Breast epithelium (tissue), 4 donors: ENCODE measurements at regions not wholly inside any gene's neighbourhood (a gene's known extent, or its start where the extent isn't known, plus 50 kb on each side); places are given as distances from the start of the nearest gene placed in this dataset.

ENCODE experiments used
- DNase-seq, 2 donors: peaks; one replicate each; pipeline ENCODE4 v3.0.0-alpha.2; 2019; ENCODE audit warnings: low spot score in 2 of 2
- H3K27ac ChIP-seq, 2 donors: fragments of 200-600 bp; sonication (generic) in 1 of 2; one replicate each; pipeline ENCODE4 v1.5.1; 2016 to 2019; ENCODE audit warnings: mild to moderate bottlenecking in 1 of 2
- H3K27me3 ChIP-seq, 2 donors: fragments of 200-600 bp; sonication (generic) in 1 of 2; one replicate each; pipeline versions ENCODE4 v1.5.1 to v1.6.0; 2017 to 2019; ENCODE audit warnings: control low read depth in 1 of 2, mild to moderate bottlenecking in 1 of 2
- H3K36me3 ChIP-seq: fragments of 200-600 bp; one replicate; pipeline ENCODE4 v1.5.1; 2019
- H3K4me1 ChIP-seq, 2 donors: fragments of 200-600 bp; sonication (generic); one replicate each; pipeline ENCODE4 v1.5.1; 2016 to 2019; ENCODE audit warnings: control low read depth in 1 of 2
- H3K4me3 ChIP-seq, 3 donors: fragments of 200-600 bp; sonication (generic); 1 replicate in 2 of 3; 2 replicates in 1 of 3; pipeline ENCODE4 v1.5.1; 2016 to 2019; ENCODE audit warnings: mild to moderate bottlenecking in 3 of 3, moderate library complexity in 2 of 3
- H3K9me3 ChIP-seq, 2 donors: fragments of 200-600 bp; sonication (generic) in 1 of 2; one replicate each; pipeline ENCODE4 v1.5.1; 2016 to 2019; ENCODE audit warnings: control low read depth in 1 of 2
- POLR2A ChIP-seq: fragments of 450-650 bp; IDR thresholded peaks from one replicate; pipeline ENCODE4 v1.6.1; 2016; ENCODE audit warnings: antibody characterized with exemption, mild to moderate bottlenecking, moderate library complexity
- POLR2AphosphoS5 ChIP-seq, 3 donors: sonication (generic); formaldehyde crosslinking; IDR thresholded peaks; one replicate each; pipeline ENCODE4 v1.6.1; 2017; ENCODE audit warnings: antibody characterized with exemption in 3 of 3
- intact Hi-C: fragments of 100-400 bp; cut with DNase I; formaldehyde crosslinking; loops from one replicate; pipeline ENCODE4 v1.15.1; 2023; ENCODE audit warnings: low total_unique reads
- TF ChIP-seq, protein P1 (sequence below), 3 donors: fragments of 450-650 bp; IDR thresholded peaks; one replicate each; pipeline ENCODE4 v1.5.1; 2016 to 2017; ENCODE audit warnings: antibody characterized with exemption in 3 of 3, mild to moderate bottlenecking in 3 of 3, moderate library complexity in 3 of 3

DNA sequence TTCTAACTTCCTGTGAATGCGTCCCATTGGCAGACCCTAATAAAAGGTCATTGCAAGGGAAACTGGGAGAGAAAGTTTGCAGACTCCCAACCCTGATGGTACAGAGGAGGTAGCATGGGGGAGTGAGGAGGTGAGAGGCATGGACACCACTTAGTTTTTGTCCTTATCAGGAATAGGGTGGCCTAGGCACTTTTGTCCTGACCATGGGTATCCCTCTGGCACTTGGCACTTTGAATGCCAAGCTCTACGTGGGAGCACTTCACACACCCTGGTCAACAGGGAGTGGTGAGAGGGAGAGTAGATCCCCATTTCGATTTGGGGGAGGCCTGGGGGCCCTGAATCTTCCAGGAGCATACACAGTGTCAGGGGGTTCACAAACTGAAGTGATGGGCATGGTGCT lies 75.6 kb upstream of the SH3PXD2B start:
- intact Hi-C loops, result no loop called here
- H3K4me1 ChIP-seq, result peaks cover 0 to 6% of the 10 kb centered on the region in 2 donors
- no peaks in the 10 kb centered on the region for H3K9me3 ChIP-seq
- no peaks in the 10 kb centered on the region for H3K36me3 ChIP-seq
- TF ChIP-seq POLR2A, result no peak
- TF ChIP-seq, protein P1, sequence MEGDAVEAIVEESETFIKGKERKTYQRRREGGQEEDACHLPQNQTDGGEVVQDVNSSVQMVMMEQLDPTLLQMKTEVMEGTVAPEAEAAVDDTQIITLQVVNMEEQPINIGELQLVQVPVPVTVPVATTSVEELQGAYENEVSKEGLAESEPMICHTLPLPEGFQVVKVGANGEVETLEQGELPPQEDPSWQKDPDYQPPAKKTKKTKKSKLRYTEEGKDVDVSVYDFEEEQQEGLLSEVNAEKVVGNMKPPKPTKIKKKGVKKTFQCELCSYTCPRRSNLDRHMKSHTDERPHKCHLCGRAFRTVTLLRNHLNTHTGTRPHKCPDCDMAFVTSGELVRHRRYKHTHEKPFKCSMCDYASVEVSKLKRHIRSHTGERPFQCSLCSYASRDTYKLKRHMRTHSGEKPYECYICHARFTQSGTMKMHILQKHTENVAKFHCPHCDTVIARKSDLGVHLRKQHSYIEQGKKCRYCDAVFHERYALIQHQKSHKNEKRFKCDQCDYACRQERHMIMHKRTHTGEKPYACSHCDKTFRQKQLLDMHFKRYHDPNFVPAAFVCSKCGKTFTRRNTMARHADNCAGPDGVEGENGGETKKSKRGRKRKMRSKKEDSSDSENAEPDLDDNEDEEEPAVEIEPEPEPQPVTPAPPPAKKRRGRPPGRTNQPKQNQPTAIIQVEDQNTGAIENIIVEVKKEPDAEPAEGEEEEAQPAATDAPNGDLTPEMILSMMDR (IDR thresholded peaks at IDR 0.05), result no peak
- no peak overlapping the region for H3K4me3 ChIP-seq
- H3K27ac ChIP-seq, result no peak overlapping the region
- no peak for DNase-seq
- H3K27me3 ChIP-seq, result no peaks in the 10 kb centered on the region

GRCh38 chr5:172528440-172528839 lies 74.1 kb upstream of the SH3PXD2B start:
- TF ChIP-seq, protein P1 (IDR thresholded peaks at IDR 0.05), result no peak
- TF ChIP-seq POLR2AphosphoS5 (IDR thresholded peaks at IDR 0.05) (no peak), POLR2A (no peak)
- Histone ChIP-seq H3K4me3 (no peak overlapping the region), H3K9me3 (no peaks in the 10 kb centered on the region), H3K36me3 (no peaks in the 10 kb centered on the region), H3K27me3 (no peaks in the 10 kb centered on the region), H3K27ac (no peak overlapping the region), H3K4me1 (no peaks in the 10 kb centered on the region)
- no peak for DNase-seq
- intact Hi-C loops, result no loop called here

DNA sequence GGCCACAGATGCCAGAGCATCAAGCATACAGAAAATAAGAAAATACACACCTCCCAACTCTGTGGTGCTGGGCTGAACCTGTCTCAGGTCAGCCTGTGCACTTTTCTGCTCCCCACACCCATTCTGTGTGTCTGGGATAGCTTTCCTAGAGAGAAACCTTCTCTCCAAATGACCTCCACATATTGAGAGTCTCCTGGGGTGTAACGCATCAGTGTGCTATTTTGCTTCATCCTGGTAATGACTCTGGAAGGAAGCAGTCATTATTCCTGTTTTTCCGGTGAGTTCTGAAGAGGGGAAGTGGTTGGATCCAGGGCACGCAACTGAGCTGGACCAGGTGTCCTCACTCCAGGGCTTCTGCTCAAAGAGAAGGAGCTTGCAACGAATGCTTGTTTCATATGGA lies 73.2 kb upstream of the SH3PXD2B start:
- no peak for TF ChIP-seq POLR2A
- TF ChIP-seq, protein P1 (IDR thresholded peaks at IDR 0.05), result no peak
- no peak for TF ChIP-seq POLR2AphosphoS5 (IDR thresholded peaks at IDR 0.05)
- Histone ChIP-seq H3K27ac (no peak overlapping the region), H3K4me1 (no peaks in the 10 kb centered on the region), H3K27me3 (no peaks in the 10 kb centered on the region), H3K4me3 (no peak overlapping the region), H3K9me3 (peaks cover 0 to under 1% of the 10 kb centered on the region in 2 donors), H3K36me3 (no peaks in the 10 kb centered on the region)
- no peak for DNase-seq
- intact Hi-C loops, result no loop called here

DNA sequence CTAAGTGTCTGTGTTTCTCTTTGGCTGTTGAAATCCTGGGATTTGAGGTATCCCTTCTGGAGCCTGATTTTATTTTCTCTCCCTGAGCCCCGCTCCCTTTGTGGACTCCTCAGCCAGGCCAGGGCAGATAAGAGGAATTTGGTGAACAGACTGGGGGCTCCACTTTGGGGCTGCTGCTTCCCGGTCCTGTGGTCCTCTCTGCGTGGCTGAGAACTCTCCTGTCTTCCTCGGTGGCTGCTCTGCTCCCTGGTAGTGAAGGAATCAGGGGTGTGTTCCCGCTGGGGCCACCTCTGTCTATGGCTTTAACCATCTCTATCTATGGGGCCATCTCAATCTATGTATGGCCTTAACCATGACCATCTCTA lies 71.7 kb upstream of the SH3PXD2B start:
- Histone ChIP-seq H3K27ac (no peak overlapping the region), H3K4me3 (no peak overlapping the region), H3K27me3 (no peaks in the 10 kb centered on the region), H3K36me3 (no peaks in the 10 kb centered on the region), H3K4me1 (no peaks in the 10 kb centered on the region), H3K9me3 (peaks cover 6 to 16% of the 10 kb centered on the region in 2 donors)
- no peak for DNase-seq
- no peak for TF ChIP-seq POLR2AphosphoS5 (IDR thresholded peaks at IDR 0.05)
- TF ChIP-seq POLR2A, result no peak
- TF ChIP-seq, protein P1 (IDR thresholded peaks at IDR 0.05), result no peak
- intact Hi-C loops, result no loop called here

GRCh38 chr5:172525307-172525995 lies 71.1 kb upstream of the SH3PXD2B start:
- no peak for DNase-seq
- H3K27ac ChIP-seq, result no peak overlapping the region
- no peaks in the 10 kb centered on the region for H3K4me1 ChIP-seq
- no peak overlapping the region for H3K4me3 ChIP-seq
- no peaks in the 10 kb centered on the region for H3K27me3 ChIP-seq
- no peaks in the 10 kb centered on the region for H3K36me3 ChIP-seq
- intact Hi-C loops, result no loop called here
- peaks cover 6 to 22% of the 10 kb centered on the region in 2 donors for H3K9me3 ChIP-seq
- TF ChIP-seq, protein P1 (IDR thresholded peaks at IDR 0.05), result no peak
- TF ChIP-seq POLR2AphosphoS5 (IDR thresholded peaks at IDR 0.05) (no peak), POLR2A (no peak)
